ENCODE measurements at regions not wholly inside any gene's neighbourhood (a gene's known extent, or its start where the extent isn't known, plus 50 kb on each side); places are given as distances from the start of the nearest gene placed in this dataset.

GRCh38 chr12:126512916-126513913 is 1448.0 kb downstream of the AACS start:
- no peak for DNase-seq (ENCODE audit: low spot score)

- DNase-seq (ENCODE audit: low spot score) = no peak
These were observed 1453.5 kb downstream of the AACS start for GRCh38 chr12:126518596-126519200.

- no peak for DNase-seq (ENCODE audit: low spot score)
These were observed 1454.6 kb downstream of the AACS start for GRCh38 chr12:126519833-126520232.

GRCh38 chr12:126523891-126524290 is 1458.7 kb downstream of the AACS start:
- no peak for DNase-seq (ENCODE audit: low spot score)

GRCh38 chr12:126534495-126534894 is 1469.3 kb downstream of the AACS start:
- DNase-seq (ENCODE audit: low spot score) = no peak

GRCh38 chr12:126534942-126535341 is 1469.7 kb downstream of the AACS start:
- DNase-seq (ENCODE audit: low spot score) = no peak

GRCh38 chr12:126535971-126536370 is 1470.7 kb downstream of the AACS start:
- no peak for DNase-seq (ENCODE audit: low spot score)

GRCh38 chr12:126537961-126538530 is 1472.8 kb downstream of the AACS start:
- DNase-seq (ENCODE audit: low spot score) = no peak

GRCh38 chr12:126538888-126539287 is 1473.7 kb downstream of the AACS start:
- no peak for DNase-seq (ENCODE audit: low spot score)

GRCh38 chr12:126545411-126545810 is 1480.2 kb downstream of the AACS start:
- no peak for DNase-seq (ENCODE audit: low spot score)

- no peak for DNase-seq (ENCODE audit: low spot score)
These were observed 1482.7 kb downstream of the AACS start for GRCh38 chr12:126547905-126548304.

GRCh38 chr12:126551869-126552268 is 1486.6 kb downstream of the AACS start:
- DNase-seq (ENCODE audit: low spot score) = no peak

- no peak for DNase-seq (ENCODE audit: low spot score)
These were observed 1489.4 kb downstream of the AACS start for GRCh38 chr12:126554625-126555024.

GRCh38 chr12:126557659-126558058 is 1492.4 kb downstream of the AACS start:
- DNase-seq (ENCODE audit: low spot score) = no peak

- DNase-seq (ENCODE audit: low spot score) = no peak
These were observed 1493.0 kb downstream of the AACS start for GRCh38 chr12:126558219-126558618.

GRCh38 chr12:126558810-126559209 is 1493.6 kb downstream of the AACS start:
- no peak for DNase-seq (ENCODE audit: low spot score)

GRCh38 chr12:126567016-126567415 is 1501.8 kb downstream of the AACS start:
- DNase-seq (ENCODE audit: low spot score) = no peak

GRCh38 chr12:126569706-126570105 is 1504.5 kb downstream of the AACS start:
- DNase-seq (ENCODE audit: low spot score) = no peak

- DNase-seq (ENCODE audit: low spot score) = no peak
These were observed 1505.3 kb downstream of the AACS start for GRCh38 chr12:126570566-126570965.

GRCh38 chr12:126572170-126572569 is 1506.9 kb downstream of the AACS start:
- DNase-seq (ENCODE audit: low spot score) = no peak

GRCh38 chr12:126581655-126582054 is 1516.4 kb downstream of the AACS start:
- no peak for DNase-seq (ENCODE audit: low spot score)

- DNase-seq (ENCODE audit: low spot score) = no peak
These were observed 1517.0 kb downstream of the AACS start for GRCh38 chr12:126582231-126582630.

Data from D341Med (cell line).